ENCODE measurements at regions not wholly inside any gene's neighbourhood (a gene's known extent, or its start where the extent isn't known, plus 50 kb on each side); places are given as distances from the start of the nearest gene placed in this dataset.

DNA sequence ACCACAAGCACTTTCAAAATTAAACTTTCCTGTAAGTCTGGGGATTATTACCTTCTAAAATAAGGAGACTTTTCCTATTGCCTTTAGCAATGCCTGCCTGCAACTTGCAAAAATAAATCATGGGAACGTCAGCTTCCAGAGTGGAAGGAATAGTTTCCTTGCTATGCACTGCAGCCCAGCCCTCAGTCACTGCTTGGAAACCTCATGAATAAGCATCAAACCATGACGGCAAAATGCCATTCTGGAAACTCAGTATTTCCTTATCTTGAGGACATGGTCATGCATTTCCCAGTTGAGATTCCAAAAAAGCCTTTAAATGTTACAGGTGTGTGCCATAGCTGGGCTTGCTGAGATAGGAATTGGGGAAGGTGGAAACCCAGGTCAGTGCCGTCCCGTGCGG lies 84.2 kb upstream of the OTOS start:
- TF ChIP-seq, protein P1, sequence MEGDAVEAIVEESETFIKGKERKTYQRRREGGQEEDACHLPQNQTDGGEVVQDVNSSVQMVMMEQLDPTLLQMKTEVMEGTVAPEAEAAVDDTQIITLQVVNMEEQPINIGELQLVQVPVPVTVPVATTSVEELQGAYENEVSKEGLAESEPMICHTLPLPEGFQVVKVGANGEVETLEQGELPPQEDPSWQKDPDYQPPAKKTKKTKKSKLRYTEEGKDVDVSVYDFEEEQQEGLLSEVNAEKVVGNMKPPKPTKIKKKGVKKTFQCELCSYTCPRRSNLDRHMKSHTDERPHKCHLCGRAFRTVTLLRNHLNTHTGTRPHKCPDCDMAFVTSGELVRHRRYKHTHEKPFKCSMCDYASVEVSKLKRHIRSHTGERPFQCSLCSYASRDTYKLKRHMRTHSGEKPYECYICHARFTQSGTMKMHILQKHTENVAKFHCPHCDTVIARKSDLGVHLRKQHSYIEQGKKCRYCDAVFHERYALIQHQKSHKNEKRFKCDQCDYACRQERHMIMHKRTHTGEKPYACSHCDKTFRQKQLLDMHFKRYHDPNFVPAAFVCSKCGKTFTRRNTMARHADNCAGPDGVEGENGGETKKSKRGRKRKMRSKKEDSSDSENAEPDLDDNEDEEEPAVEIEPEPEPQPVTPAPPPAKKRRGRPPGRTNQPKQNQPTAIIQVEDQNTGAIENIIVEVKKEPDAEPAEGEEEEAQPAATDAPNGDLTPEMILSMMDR (IDR thresholded peaks at IDR 0.05; ENCODE audit: poor library complexity), result no peak
- no peak for TF ChIP-seq EZH2 (IDR thresholded peaks at IDR 0.05; ENCODE audit: borderline replicate concordance)
